ENCODE measurements at regions not wholly inside any gene's neighbourhood (a gene's known extent, or its start where the extent isn't known, plus 50 kb on each side); places are given as distances from the start of the nearest gene placed in this dataset.

DNA sequence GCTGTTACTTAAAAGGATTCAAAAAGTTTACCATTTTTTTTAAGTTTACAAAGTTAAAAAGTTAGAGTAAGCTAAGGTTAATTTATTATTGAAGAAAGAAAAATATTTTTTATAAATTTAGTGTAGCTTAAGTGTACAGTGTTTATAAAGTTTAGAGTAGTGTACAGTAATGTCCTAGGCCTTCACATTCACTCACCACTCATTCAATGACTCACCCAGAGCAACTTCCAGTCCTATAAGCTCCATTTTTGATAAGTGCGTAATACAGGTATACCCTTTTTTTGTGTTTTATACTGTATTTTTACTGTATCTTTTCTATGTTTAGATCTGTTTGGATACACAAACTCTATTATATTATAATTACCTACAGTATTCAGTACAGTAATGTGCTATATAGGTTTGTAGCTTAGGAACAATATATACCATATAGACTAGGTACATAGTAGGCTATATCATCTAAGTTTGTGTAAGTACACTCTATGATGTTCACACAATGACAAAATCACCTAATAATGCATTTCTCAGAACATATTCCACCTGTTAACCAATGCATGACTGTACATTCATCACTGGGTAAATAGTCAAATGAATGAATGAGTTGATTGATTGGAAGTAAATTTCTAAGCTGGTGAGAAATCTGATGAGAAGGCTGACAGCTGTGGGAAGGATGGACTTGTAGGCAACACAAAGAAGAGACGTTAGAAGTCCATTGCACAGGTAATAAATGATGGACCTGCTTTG is 95.2 kb upstream of the CDIN1 start:
- FAIRE-seq, result no peak
- peak; percentile 59 for DNase-seq (ENCODE audit: low read depth)
- Histone ChIP-seq H3K36me3 (ENCODE audit: control insufficient read depth, insufficient read depth, low read length) (no peaks in the 10 kb centered on the region), H3K4me3 (ENCODE audit: low read depth, low read length) (no peak overlapping the region), H3K27me3 (ENCODE audit: control insufficient read depth, insufficient read depth, low read length) (no peaks in the 10 kb centered on the region)
- no peak for TF ChIP-seq CTCF (IDR thresholded peaks at IDR 0.05; ENCODE audit: insufficient read depth, low read length, severe bottlenecking)

DNA sequence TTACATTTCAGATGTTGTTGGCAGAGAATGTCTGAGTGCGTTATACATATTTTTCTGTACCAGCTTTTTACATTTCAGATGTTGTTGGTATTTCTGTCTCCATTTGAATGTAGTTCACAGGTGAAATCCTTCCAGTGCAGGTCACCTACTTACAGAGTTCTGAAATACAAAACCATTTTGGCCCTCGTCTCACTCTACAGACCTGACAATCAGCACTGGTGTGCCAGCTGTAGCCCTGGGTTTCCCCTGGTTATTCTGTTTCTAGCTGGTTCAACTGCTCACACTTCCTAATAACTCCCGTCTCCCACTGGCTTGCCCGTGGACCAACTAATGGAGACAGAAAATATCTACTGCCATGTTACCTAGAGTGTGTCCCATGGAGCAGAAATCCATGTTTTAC is 87.5 kb upstream of the CDIN1 start:
- FAIRE-seq, result no peak
- Histone ChIP-seq H3K36me3 (ENCODE audit: control insufficient read depth, insufficient read depth, low read length) (no peaks in the 10 kb centered on the region), H3K27me3 (ENCODE audit: control insufficient read depth, insufficient read depth, low read length) (no peaks in the 10 kb centered on the region), H3K4me3 (ENCODE audit: low read depth, low read length) (no peak overlapping the region)
- DNase-seq (ENCODE audit: low read depth), result no peak
- TF ChIP-seq CTCF (IDR thresholded peaks at IDR 0.05; ENCODE audit: insufficient read depth, low read length, severe bottlenecking), result no peak

GRCh38 chr15:36495456-36495991 is 83.9 kb upstream of the CDIN1 start:
- FAIRE-seq (peak; percentile 76), DNase-seq (ENCODE audit: low read depth) (no peak)
- no peak for TF ChIP-seq CTCF (IDR thresholded peaks at IDR 0.05; ENCODE audit: insufficient read depth, low read length, severe bottlenecking)
- no peaks in the 10 kb centered on the region for H3K36me3 ChIP-seq (ENCODE audit: control insufficient read depth, insufficient read depth, low read length)
- H3K4me3 ChIP-seq (ENCODE audit: low read depth, low read length), result no peak overlapping the region
- no peaks in the 10 kb centered on the region for H3K27me3 ChIP-seq (ENCODE audit: control insufficient read depth, insufficient read depth, low read length)

DNA sequence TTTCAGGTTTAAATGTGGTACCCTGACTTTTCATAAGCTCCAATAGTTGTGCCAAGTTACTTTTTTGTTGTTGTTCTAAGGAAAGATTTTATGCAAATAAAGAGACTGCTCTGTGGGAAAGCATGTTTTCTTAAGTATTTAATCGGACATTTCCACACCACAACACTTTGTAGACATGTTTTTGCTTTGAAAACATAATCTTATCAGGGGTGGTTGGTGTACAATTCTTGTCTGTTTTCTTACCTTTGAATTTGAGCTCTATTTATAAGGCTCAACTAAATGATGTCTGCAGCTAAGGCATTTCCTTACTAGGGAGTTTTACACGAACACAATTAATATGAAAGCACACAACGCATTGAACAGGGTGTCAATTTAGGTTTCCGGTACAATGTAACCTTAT is 81.5 kb upstream of the CDIN1 start:
- Histone ChIP-seq H3K4me3 (ENCODE audit: low read depth, low read length) (peak overlapping the region; percentile 5), H3K36me3 (ENCODE audit: control insufficient read depth, insufficient read depth, low read length) (no peaks in the 10 kb centered on the region), H3K27me3 (ENCODE audit: control insufficient read depth, insufficient read depth, low read length) (no peaks in the 10 kb centered on the region)
- TF ChIP-seq CTCF (IDR thresholded peaks at IDR 0.05; ENCODE audit: insufficient read depth, low read length, severe bottlenecking), result no peak
- FAIRE-seq, result no peak
- no peak for DNase-seq (ENCODE audit: low read depth)

- Histone ChIP-seq H3K4me3 (ENCODE audit: low read depth, low read length) (peak overlapping the region; percentile 5), H3K36me3 (ENCODE audit: control insufficient read depth, insufficient read depth, low read length) (no peaks in the 10 kb centered on the region), H3K27me3 (ENCODE audit: control insufficient read depth, insufficient read depth, low read length) (no peaks in the 10 kb centered on the region)
- DNase-seq (ENCODE audit: low read depth), result no peak
- TF ChIP-seq CTCF (IDR thresholded peaks at IDR 0.05; ENCODE audit: insufficient read depth, low read length, severe bottlenecking), result no peak
- no peak for FAIRE-seq
Measured at GRCh38 chr15:36498401-36498800, 81.0 kb upstream of the CDIN1 start.

DNA sequence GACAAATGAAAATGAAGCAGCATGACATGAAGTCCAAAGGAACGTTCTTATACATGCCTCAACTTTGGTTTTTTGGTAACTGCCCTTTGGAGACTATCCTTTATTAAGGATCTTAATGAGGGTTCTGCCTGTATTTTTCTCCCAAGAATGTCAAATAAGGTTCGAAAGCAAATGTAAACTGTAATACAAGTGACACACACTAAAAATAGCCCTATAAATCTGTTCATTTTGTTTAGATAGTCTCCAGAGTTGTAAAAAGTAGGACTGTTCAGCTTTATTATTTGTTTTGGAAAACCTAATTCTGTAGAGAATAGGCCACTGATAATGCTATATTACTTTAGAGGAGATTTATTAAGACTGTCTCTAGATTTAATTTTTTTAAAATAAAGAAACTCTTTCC is 80.5 kb upstream of the CDIN1 start:
- Histone ChIP-seq H3K36me3 (ENCODE audit: control insufficient read depth, insufficient read depth, low read length) (no peaks in the 10 kb centered on the region), H3K27me3 (ENCODE audit: control insufficient read depth, insufficient read depth, low read length) (no peaks in the 10 kb centered on the region), H3K4me3 (ENCODE audit: low read depth, low read length) (no peak overlapping the region)
- FAIRE-seq (no peak), DNase-seq (ENCODE audit: low read depth) (no peak)
- TF ChIP-seq CTCF (IDR thresholded peaks at IDR 0.05; ENCODE audit: insufficient read depth, low read length, severe bottlenecking), result no peak
